Testis (tissue), 2 donors: ENCODE measurements at regions not wholly inside any gene's neighbourhood (a gene's known extent, or its start where the extent isn't known, plus 50 kb on each side); places are given as distances from the start of the nearest gene placed in this dataset.

ENCODE experiments used
- DNase-seq: peaks from one replicate; pipeline ENCODE4 v3.0.0-alpha.2; 2019
- H3K27ac ChIP-seq, 2 donors: fragments of 200-600 bp; sonication (generic); one replicate each; pipeline ENCODE4 v1.5.1; 2019
- H3K27me3 ChIP-seq: fragments of 200-600 bp; sonication (generic); one replicate; pipeline ENCODE4 v1.5.1; 2019
- H3K36me3 ChIP-seq: fragments of 200-600 bp; sonication (generic); one replicate; pipeline ENCODE4 v1.5.1; 2017; ENCODE audit warnings: low read depth; ENCODE audit errors: missing control alignments
- H3K4me1 ChIP-seq: fragments of 200-600 bp; sonication (generic); one replicate; pipeline ENCODE4 v1.5.1; 2019
- H3K4me3 ChIP-seq, 2 donors: fragments of 200-600 bp; sonication (generic); one replicate each; pipeline ENCODE4 v1.5.1; 2017 to 2019
- H3K9me3 ChIP-seq: fragments of 200-600 bp; sonication (generic); one replicate; pipeline ENCODE4 v1.5.1; 2017
- CTCF ChIP-seq, 3 experiments: fragments of 450-650 bp in 2 of 3; fragments of 200-600 bp in 1 of 3; sonication (generic) in 1 of 3; IDR thresholded peaks; one replicate each; pipeline ENCODE4 v1.5.1; 2016 to 2019; ENCODE audit warnings: antibody characterized with exemption in 3 of 3, mild to moderate bottlenecking in 2 of 3, moderate library complexity in 1 of 3
- POLR2A ChIP-seq: fragments of 450-650 bp; IDR thresholded peaks from one replicate; pipeline ENCODE4 v1.6.1; 2017; ENCODE audit warnings: antibody characterized with exemption, mild to moderate bottlenecking, moderate library complexity
- WGBS, 2 donors: methylation state at CpG; one replicate each; pipeline ENCODE4 v1.1.5; 2018; 5-methylcytosine and 5-hydroxymethylcytosine counted together
- intact Hi-C: fragments of 100-400 bp; cut with DNase I; formaldehyde crosslinking; loops from one replicate; pipeline ENCODE4 v1.15.1; 2023; ENCODE audit warnings: low total_unique reads

DNA sequence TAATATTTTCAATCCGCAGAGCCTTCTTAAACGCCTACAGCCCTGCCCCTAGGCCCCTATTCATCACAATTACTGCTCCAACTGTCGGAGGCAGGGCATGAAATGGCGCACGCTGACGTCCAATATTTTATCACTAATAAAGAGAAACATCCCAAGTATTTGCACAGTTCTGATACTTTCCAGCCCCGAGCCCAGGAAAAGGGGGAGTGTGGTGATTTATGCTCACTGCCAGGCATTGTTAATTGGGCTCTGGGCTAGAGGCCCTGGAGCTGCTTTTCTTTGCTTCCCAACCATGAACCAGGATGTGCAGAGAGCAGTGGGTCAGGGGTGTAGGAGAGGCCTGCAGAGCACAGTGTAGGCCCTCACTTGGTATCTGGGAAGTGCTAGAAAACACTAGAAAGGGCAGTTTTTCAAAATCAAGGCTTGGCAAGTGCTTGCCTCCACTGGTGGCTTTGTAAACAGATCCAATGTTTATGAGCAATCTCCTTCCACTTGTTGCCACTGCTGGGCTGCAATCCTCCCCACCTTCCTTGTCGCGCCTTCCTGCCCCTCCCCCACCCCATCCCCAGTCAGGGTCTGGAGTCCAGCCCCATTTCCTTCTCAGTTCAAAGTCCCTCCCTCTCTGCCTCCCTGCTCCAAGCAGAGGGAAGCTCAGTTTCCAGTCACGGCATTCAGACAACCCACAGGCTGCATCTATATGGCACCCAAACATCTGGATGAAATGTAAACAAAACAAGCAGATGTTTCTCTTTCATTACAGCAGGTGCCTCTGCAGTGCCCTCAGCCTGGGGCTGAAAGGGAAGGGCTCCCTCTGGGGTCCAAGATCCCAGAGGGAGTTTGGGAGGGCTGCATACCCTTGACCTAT lies 83.9 kb upstream of the PKDCC start:
- H3K4me3 ChIP-seq: no peak overlapping the region
- TF ChIP-seq POLR2A (no peak), CTCF (IDR thresholded peaks at IDR 0.05) (no peak)
- no peaks in the 10 kb centered on the region for H3K9me3 ChIP-seq
- intact Hi-C loops: no loop called here
- H3K27me3 ChIP-seq: no peaks in the 10 kb centered on the region
- peaks cover 55% of the 10 kb centered on the region for H3K4me1 ChIP-seq
- H3K27ac ChIP-seq: peak overlapping the region; percentile 79 to 81
- DNase-seq: peak; percentile 85
- no peaks in the 10 kb centered on the region for H3K36me3 ChIP-seq
- 28 to 35% methylated on average over 10 of the region's 10 CpGs for whole genome bisulfite sequencing, 2 donors

- no peak for DNase-seq
- no peaks in the 10 kb centered on the region for H3K27me3 ChIP-seq
- WGBS, 2 donors: 62 to 65% methylated on average over 5 of the region's 5 CpGs
- peaks cover 55% of the 10 kb centered on the region for H3K4me1 ChIP-seq
- no peak for TF ChIP-seq POLR2A
- TF ChIP-seq CTCF (IDR thresholded peaks at IDR 0.05): no peak
- H3K27ac ChIP-seq: peak overlapping the region; percentile 79 to 81
- no peaks in the 10 kb centered on the region for H3K9me3 ChIP-seq
- H3K4me3 ChIP-seq: no peak overlapping the region
- intact Hi-C loops: no loop called here
- H3K36me3 ChIP-seq: no peaks in the 10 kb centered on the region
These were observed 82.5 kb upstream of the PKDCC start for GRCh38 chr2:41965173-41965908.

- intact Hi-C loops: no loop called here
- H3K4me1 ChIP-seq: peaks cover 55% of the 10 kb centered on the region
- H3K36me3 ChIP-seq: no peaks in the 10 kb centered on the region
- H3K27ac ChIP-seq: peak overlapping the region; percentile 64 to 81
- H3K27me3 ChIP-seq: no peaks in the 10 kb centered on the region
- DNase-seq: no peak
- 40 to 52% methylated on average over 2 of the region's 2 CpGs for WGBS, 2 donors
- TF ChIP-seq POLR2A (no peak), CTCF (IDR thresholded peaks at IDR 0.05) (no peak)
- H3K4me3 ChIP-seq: no peak overlapping the region
- H3K9me3 ChIP-seq: no peaks in the 10 kb centered on the region
These were observed 81.9 kb upstream of the PKDCC start for GRCh38 chr2:41965909-41966295.

DNA sequence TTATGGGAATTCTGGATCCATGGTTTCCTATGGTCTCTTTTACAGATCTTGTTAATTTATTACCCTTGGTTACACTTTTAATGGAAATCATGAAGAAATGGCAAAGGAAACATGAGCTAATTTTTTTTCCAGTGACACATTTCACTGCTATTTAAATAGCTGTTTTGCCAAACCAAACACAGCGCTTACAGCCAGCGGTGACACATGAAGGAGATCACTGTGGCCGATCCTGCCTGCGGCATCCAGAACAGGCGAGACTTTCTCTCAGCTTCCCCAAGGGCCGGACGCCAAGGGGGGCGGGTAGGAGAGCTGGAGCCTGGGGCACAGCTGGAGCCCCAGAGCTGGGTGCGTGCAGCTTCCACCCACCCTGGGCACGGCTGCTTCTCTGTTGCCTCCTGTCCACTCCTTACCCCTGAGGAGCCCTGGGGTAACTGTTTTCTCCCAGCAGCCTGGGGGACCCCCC lies 81.4 kb upstream of the PKDCC start:
- peaks cover 55% of the 10 kb centered on the region for H3K4me1 ChIP-seq
- peak overlapping the region; percentile 64 to 81 for H3K27ac ChIP-seq
- intact Hi-C loops: no loop called here

More for the DNA sequence above, 81.4 kb upstream of the PKDCC start:
- 63 to 71% methylated on average over 8 to 10 of the region's 10 CpGs for WGBS, 2 donors
- no peak for TF ChIP-seq CTCF (IDR thresholded peaks at IDR 0.05)
- no peak for TF ChIP-seq POLR2A
- Histone ChIP-seq H3K4me3 (no peak overlapping the region), H3K27me3 (no peaks in the 10 kb centered on the region), H3K9me3 (no peaks in the 10 kb centered on the region), H3K36me3 (no peaks in the 10 kb centered on the region)
- peak; percentile 70 for DNase-seq
